HG02885 (cell line): ENCODE measurements at regions not wholly inside any gene's neighbourhood (a gene's known extent, or its start where the extent isn't known, plus 50 kb on each side); places are given as distances from the start of the nearest gene placed in this dataset.

Source experiments
- ATAC-seq: cut with Tn5 transposase; IDR thresholded peaks from one replicate; pipeline ENCODE4 v1.9.1; 2021; ENCODE audit warnings: mild to moderate bottlenecking; ENCODE audit not compliant: unreplicated experiment, poor library complexity

DNA sequence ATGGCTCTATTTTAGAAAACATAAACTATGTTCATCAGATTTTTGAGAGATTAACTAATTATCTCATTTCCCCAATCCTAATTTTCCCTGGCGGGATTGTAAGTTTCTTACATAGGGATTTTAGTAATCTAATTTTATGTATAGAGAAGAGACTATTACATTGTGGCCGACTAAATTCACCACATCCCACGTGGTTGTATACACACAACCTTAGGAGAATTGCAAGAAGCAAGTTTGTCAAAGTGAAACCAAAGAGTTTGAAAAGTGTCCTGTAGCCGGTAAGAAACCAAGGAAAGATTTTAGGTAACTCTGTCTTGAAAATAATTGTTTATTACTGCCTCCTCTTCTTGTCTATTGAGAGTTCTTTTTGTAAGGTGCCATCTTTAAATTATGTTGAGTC lies 550.6 kb downstream of the LTN1 start:
- ATAC-seq: no peak

DNA sequence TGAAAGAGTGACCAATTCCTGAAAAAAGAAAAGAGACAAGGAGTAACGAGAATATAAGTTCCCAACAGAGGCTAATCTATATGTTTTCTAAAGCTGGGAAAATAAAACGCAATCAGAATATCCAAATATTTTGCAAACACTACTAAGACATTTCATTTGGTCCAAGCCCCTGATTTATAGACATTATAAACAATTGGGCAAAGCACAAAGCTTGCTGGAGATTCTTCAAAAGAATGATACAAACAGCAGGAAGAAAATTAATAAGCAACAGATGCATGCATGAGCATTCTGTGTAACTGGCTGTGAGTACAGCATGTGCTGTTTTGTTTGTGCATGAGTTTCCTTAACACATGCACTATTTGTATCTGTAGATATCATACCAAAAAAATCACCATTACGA lies 552.9 kb downstream of the LTN1 start:
- no peak for ATAC-seq

DNA sequence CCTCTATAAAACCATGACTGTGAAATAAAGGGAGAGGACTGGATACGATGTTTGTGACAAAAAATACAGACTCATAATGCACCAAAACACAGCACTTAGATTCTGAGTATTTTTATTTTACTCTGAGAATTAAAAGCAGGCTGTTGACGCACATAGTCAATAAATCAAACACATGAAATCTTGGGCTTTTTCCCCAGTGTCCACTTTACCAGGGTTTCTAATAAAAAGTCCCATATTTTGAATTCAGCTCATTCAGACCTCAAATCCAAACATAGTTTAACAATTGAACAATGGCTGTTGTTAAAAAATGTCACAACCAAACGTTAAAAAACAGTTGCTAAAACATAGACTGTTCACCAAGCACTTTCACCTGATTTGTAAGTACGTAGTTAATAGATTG lies 553.4 kb downstream of the LTN1 start:
- ATAC-seq: no peak

DNA sequence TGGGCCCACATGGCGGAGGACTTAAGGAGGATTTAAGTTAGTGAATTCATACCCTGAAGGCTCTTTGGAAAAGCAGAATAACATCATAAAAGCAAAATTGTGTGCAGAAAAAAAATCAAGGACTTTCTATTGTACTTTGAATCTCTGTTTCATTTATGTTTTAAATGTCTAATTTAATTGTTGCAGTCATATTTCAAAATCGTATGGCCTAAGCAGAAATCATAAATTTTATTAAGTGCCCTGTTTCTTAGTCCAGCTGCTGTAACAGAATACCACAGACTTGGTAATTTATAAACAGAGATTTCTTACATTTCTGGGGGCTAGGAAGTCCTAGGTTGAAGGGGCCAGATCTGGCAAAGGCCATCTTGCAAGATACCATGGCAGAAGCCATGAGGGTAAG lies 555.6 kb downstream of the LTN1 start:
- ATAC-seq: no peak

DNA sequence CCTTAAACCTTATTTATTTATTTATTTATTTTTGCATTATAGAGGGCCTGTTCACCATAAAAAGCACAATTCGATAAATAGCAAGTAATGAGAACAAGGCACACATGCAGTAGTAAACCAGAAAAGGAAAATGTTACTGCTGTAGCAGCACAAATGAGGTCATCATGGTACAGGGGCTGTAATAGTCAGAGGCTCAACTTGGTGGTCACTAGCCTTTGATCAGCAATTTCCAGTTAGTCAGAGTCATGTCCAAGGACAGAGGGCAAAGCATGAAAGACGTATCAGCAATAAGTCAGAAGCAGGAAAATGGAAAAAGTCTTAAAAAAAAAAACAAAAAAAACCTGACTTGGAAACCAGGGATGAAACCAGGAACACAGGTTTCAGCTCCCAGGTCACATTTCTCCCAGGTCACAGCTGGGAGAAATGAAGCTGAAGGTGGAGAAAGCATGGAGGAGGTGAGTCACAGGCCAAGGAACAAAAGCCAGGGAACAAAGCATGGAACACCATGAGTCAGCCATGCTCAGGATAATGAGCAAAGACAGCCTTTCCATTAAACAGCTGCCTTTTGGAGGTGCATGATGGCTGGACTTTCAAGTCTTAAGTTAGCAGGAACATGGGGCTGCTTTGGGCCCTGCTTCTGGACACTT lies 556.3 kb downstream of the LTN1 start:
- no peak for ATAC-seq

DNA sequence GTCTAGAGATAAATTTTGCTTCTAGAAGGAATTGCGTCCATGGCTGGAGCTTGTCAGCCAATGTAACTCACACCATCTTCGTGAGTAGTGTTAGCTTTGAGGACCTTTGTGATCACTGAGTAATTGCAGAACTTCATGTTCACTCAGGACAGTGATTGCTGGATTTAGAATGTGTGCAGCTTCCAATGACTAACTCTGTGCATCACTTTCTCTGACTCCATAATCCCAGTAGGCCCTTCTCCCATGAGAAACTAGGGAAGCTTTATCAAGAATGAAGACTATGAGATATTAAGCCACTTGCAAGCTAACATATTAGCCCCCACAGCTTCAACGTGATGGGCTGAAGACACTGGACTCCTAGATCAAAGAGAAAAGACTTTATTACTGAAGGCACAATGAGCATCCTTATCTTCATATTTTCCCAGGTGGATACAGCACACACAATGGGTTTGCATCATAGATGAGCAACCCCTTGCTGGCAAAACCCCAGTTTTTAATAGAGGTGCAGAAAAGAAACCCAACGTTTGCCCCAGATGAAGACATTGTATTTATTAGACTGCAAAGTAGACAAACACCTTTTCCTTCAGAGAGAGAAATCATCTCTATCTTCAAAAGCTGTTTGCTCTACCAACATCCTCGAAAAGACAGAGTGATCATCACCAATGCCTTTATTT lies 561.0 kb downstream of the LTN1 start:
- ATAC-seq: no peak

DNA sequence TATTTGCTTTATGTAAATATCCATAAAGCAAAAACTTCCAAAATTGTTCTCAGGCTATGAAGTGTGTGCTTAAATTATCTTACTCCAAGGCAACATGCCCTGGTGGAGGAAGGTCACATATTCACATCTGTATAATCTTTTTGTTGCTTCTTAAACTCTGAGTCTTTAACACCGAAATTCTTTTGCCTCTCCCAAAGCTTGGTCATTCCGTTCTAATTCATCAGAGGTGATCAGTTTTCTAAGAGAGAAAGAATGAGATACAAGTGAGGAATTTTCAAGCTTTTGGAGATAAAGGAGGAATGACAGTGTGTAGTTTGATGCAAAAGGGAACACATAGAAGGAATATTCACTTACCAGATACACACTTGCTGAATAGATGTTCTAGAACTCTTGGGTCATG lies 561.7 kb downstream of the LTN1 start:
- ATAC-seq: no peak

DNA sequence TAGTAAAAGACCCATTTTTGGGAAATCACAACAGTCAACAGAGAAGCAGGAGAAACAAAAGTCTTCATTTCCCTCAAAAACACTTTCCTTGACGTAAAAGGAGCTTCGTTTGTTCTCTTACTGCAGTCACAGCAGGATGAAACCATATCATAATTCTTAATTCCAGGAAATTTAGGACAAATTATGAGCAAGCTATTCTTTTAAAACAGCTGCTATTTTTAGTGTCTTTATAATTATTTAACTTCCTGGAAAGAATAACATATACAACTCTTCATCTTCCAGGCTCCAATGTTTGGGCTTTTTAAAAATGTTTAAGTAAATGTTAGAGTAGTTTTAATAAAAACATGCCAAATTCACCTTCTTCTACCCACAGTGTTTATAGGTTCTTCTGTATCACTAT lies 563.5 kb downstream of the LTN1 start:
- ATAC-seq: no peak

DNA sequence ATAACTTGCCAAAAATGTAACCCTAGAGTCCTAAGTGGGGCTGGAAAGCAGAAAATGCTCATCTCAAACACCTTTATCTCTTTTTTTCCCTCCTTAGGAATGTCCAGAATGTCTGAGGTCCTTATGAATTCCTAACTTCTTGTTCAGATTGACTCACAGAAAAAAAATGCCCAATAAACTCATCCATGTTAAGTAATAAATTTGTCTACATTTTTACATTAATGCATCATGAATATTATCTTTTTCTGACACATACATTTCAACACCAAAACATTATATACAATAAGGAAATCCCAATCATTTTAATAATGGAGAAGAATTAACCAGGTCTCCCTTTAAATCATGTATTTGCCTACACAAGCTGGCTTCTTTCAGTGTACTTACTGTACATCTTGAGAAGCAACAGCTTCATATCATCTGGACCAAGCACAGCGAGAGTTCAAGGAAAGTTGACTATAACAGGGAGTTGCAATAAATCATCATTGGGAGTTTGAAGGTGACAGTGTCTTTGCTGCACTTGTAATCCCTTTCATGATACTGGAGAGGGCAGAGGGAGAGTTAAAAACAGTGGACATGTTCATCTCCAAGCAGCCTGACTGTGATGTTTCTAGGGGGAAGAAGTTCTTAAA lies 565.2 kb downstream of the LTN1 start:
- no peak for ATAC-seq

DNA sequence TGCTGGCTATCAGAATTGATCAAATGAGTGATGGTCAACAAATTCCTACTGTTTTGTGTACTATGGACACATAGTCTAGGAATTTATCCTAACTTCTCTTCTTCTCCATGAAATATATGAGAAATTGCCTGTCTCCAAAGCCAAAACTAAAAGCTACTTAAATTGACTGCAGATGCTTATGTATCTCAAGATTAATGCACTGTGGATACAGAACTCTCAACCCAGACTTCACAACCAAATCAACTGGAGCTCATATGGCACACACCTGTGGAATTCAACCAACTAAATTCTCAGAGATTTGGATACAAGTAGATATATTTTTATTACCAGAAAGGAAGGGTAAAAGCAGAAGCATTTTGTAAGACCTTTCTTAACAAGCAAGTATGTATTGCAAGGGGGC lies 566.1 kb downstream of the LTN1 start:
- ATAC-seq: no peak

DNA sequence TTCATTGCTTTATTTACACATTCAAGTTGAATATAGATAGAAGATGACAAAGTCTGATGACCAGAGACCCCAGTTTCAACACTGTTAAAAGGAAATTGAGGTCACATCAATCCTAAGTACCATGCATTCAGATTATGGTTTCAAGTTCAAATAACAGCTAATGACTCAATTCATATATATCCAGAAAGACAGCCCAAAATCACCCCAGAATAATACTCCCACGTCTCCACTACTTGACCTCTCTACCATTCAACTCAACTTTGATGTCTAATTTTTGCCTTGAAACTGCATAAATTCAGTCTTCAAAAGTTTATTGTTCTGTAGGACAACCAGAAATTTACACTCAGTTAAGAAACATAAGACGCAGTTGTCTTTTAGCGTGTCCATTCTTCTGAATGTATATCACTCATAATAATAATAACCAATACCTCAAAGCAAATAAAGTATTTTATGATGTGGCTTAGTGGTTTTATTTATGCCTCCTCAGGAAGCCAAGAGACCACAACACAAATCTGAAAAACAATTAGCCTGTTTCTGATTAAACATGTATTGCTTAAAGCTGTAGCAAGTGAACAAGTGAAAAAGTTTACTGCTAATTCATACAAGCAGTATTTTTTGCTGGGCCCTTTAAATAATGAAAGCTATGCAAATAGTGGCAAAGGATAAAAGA lies 569.0 kb downstream of the LTN1 start:
- no peak for ATAC-seq

DNA sequence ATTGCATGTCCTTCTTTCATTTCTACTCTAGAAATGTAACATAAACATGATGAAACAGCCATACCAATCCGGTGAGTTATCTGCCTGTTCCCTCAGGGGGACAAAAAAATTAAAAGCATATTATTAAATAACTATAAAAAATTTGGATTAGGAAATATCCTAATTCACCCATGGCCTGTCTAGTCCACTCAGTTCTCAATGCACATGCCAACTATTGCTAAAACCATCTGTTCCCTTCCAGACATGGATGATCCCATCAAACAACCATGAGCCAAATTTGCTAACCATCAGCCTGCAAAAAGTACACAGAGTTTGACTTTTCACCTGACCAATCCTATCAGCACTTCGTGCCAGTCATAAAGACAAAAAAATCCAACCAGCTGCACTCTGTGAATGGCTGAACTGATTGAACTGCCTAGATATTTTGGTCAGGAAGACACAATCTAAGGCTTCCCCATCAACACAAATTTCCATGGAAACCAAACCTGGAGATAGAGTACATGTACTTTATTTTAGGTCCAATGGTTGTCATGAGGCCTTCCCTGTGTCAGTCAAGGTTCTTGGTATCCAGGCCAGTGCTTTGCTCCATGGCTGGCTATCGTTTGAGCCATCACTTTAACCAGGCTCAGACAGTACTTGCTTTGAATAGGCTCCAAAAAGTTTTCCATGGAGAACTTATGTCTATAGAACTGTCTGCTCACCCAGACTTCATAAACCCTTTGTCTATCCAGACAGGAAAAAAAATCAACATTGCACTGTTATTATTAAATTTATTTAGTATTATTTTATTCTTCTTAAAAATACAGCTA lies 570.8 kb downstream of the LTN1 start:
- ATAC-seq: no peak

DNA sequence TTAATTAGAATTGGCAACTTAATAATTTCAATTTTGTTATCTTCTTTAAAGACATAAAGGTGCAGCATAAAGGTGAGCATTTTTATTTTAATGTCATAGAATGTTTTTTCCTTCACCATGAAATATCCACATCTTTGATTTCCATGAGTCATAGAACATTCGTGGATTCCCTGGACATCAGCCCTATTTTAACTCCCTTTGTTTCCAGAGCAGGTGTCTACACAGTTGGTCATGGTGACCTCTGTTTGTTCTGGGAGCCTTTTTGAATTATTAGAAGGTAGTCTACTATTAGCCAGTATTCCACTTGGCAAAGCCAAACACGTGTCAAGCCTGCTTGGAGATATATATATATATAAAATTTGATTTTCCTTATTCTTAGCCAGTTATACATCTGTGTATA lies 572.9 kb downstream of the LTN1 start:
- no peak for ATAC-seq

DNA sequence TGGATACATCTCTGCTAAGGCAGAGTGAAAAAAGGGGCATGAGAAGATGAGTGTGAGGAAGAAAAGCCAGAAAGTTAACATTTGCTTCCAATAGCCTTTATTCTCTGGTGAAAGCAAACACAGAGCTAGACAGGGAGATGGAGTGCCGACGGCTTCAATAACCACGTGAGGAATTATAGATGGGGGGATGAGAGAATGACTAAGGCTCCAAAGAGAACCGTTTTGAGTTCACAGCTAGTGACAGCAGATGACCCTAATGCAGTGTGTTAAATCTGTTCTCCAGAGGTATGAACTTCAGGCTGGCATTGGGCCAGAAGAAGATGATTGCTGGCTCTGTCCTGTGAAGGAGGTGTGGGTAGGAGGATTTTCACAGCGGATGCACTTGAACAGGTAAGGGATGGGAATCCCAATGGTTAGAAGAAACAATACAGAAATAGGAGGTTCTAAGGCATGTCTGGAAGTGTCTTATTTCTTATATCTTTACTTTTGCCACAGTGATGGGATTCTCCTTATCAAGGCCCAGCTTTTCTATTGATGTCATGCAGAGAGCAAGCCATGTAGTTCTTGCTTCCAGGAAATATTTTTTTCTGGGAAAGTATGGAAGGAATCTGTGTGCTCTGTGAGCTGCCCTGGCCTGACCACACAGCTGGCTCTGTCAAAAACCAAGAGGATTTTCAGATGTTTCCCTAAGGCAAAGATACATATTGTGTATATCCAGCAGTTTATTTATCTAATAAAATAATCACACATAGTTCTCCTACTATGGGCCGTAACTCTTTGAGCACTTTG lies 573.8 kb downstream of the LTN1 start:
- no peak for ATAC-seq

DNA sequence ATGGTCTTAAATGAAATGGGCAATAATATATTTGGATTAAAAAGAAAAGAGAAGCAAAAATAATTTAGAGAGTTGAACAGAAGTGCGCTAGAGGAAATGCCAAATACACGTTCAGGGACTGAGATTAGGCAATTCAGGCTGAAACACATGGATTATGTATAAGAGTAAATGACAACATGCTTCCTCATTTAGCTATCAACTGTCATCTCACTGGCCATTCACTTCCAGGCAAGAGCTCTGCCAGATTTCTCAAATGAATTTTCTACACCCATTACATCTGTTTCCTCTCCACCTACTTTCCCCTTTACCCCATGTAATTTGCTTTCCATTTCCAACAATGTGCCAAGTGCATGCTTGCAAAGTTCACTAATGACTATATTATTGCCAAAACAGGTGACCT lies 582.4 kb downstream of the LTN1 start:
- ATAC-seq: no peak

DNA sequence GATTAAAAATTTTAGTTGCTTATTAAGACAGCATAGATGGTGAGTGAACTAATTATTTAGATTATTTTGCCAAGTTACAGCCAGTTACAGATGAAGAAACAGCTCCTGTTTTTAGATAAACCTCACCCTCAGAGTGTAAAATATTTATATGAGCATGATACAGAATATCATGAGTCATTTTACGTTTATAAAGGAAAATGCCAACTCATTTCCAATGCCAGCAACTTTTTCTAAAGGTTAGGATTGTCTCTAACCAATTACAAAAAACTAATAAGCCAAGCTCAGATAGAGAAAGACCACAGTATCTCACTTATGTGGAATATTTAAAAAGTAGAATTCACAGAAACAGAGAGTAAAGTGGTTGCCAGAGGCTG lies 590.1 kb downstream of the LTN1 start:
- ATAC-seq: no peak

DNA sequence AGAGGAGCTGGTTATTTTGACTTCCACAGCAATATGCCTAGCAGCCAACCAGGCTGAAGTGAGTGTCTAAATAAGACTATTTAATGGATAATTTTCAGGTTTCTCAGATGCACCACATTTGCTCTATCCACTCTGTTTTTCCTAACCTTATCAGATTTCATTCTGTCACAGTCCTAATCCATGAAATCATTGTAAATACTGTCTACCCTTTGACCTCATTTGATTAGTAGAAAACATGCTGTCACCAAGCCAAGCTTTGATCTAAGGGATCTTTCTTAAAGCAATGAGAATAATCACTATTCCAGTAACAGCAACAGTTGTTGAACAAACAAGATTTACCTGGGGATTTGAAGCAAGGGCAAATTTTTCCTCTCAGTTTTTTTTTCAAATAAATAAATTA lies 595.6 kb downstream of the LTN1 start:
- ATAC-seq: no peak

DNA sequence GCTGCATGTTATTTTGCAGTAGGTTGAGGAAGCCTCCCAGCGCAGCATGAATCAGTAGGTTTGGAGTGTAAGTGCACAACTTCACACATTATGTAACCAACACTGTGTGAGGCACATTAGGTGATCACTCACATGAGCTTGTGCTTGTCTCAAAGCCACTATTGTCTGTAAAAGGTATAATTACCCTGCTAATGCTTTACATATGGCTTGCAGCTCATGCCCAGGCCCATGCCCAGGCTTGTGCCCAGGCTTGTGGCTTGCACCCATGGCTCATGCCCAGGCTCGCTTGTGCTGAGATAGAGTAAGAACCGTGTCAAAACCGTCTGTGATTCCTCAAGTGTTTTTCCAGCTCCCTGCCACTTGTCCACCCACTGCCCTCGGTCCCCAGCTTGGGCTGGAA lies 596.3 kb downstream of the LTN1 start:
- ATAC-seq: no peak

DNA sequence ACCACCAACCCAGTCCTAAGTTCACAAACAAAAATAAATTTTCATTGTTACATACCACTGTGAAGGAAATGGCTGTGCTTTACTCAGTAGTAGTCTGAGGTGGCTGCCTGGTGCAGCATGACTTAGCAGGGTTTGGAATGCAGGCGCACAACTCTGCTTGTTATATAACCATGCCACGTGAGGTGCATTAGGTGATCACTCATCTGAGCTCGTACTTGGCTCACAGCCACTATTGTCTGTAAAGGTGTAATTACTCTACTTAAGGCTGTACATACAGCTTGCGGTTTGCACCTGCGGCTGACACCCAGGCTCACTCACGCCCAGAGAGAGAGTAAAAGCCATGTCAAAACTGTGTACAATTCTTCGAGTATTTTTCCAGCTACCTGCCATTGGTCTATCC lies 599.4 kb downstream of the LTN1 start:
- no peak for ATAC-seq
